ENCODE measurements at regions not wholly inside any gene's neighbourhood (a gene's known extent, or its start where the extent isn't known, plus 50 kb on each side); places are given as distances from the start of the nearest gene placed in this dataset.

DNA sequence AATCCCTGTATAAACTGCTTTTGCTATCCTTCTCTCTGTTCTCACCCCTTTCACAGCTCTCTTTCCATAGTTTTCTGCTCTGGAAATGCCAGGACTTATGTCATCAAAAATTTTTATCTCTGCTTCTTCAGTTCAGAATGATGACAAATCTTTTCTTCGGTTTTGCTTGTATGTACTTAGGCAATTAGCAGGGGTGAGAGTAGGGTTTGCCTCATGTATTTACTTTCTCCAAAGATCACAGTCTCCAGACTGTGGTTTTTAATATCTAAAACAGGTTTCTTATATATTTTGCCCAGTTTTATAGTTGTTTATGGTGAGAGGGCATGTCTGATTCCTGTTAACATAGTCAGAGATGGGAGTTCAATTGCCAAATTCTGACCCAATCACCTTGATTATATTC lies 235.4 kb upstream of the LYPLAL1 start:
- DNase-seq (ENCODE audit: low read depth): no peak

DNA sequence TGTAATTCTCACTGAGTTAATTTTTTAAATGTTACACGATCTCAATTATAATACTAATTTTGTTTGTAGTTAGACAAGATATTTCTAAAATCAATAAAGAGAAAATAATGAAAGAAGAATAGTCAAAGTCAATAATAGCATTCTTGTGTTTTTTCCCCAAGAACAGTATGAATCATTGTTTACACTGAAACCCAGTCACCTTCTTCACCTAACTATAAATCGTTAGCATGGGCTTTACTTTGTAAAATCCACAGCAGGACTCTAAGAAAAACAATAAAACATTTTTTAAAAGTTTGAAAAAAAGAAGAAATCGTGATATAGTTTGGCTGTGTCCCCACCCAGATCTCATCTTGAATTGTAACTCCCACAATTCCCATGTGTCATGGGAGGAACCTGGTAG lies 234.6 kb upstream of the LYPLAL1 start:
- DNase-seq (ENCODE audit: low read depth): no peak

DNA sequence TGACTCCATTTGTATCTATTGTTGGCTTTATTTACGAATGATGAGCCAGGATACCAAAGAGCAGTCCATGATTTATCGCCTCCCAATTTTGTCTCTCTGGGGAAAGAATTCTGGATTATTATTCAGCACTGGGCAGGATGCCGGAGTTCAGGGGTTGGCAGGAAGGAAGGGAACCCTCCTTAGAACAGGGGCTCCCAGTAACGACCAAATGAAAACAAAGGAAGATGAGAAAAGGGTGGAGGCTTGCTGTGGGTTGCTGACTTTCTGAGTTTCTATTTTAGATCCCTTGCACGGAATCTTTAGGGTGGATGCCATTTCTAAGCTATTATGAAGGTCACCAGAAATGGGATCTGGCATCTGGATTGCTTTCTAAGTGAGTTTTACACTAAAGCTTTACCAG lies 231.2 kb upstream of the LYPLAL1 start:
- no peak for DNase-seq (ENCODE audit: low read depth)

DNA sequence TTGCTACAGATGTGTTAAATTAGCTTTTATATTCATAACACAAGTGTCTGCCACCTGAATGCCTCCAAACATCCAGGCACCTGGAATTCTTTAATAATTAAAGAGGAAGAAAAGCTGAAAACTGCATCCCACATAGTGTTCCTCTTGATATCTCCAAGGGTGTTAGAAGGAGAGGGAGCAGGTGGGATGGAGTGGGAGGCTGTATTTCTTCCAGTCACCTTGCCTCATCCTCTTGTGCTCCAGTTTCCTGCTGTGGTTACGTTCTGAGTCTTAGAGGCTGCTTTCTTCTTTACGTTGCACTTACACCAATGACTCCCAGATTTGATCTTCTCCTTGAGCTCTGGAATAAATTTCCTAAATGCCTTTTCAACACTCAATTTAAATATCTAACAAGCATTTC lies 230.3 kb upstream of the LYPLAL1 start:
- DNase-seq (ENCODE audit: low read depth): no peak

- no peak for DNase-seq (ENCODE audit: low read depth)
Measured at GRCh38 chr1:218945050-218945449, 228.6 kb upstream of the LYPLAL1 start.

- no peak for DNase-seq (ENCODE audit: low read depth)
Measured at GRCh38 chr1:218946147-218946546, 227.5 kb upstream of the LYPLAL1 start.

GRCh38 chr1:218948446-218948845 lies 225.2 kb upstream of the LYPLAL1 start:
- no peak for DNase-seq (ENCODE audit: low read depth)

DNA sequence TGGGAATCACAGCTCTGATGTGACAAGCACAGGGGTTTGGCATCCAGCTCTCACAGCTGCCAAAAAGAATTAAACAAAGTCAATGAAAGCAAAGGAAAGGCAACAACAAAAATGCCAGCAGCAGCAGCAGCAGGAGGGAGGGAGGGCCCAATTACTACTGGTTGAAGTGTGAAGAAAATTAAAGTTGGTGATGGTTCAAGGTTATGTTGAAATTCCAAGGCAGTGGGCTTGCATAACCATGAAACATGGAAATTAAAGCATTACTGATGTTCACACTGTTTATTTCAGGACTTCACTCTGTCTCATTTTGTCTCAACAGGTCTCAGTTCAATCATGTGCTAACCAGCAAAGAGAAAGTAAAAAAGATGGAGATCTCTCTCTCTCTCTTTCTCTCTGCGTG lies 220.3 kb upstream of the LYPLAL1 start:
- DNase-seq (ENCODE audit: low read depth): no peak

- DNase-seq (ENCODE audit: low read depth): no peak
Measured at GRCh38 chr1:218957971-218958370, 215.7 kb upstream of the LYPLAL1 start.

- DNase-seq (ENCODE audit: low read depth): no peak
Measured at GRCh38 chr1:218959784-218960183, 213.9 kb upstream of the LYPLAL1 start.

DNA sequence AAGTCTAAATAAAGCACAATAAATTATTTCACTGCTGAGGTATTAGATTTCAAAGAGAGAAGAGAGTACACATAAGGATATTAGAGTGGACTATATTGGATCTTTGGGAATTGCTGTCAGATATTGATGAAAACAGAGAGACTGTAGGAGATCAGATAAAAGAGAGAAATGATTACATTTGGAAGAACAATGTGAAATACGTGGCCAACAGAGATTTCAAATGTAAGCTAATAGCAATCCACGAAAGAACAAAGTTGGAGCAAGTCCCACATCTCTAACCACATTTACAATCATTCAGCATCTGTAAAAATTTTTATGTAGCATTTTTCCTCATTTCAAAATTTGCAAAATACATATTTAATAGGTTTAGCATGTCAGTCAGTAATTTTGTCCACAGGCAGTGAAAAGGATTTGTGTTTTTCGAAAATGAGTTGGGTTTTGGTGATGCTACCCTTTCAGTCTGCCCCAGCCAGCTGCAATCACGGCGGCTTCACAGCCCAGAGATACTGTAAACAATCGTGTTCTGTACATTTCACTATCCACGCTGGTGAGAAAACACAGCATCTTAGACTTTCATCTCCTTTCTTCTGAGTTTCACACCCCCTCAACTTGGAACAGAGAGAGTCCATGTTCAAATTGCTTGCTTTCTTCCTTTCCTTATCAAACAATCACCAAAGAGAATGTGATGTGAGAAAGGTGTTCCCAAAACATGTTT lies 209.1 kb upstream of the LYPLAL1 start:
- no peak for DNase-seq (ENCODE audit: low read depth)

- DNase-seq (ENCODE audit: low read depth): no peak
Measured at GRCh38 chr1:218965821-218966220, 207.9 kb upstream of the LYPLAL1 start.

GRCh38 chr1:218967254-218967653 lies 206.4 kb upstream of the LYPLAL1 start:
- DNase-seq (ENCODE audit: low read depth): no peak

- DNase-seq (ENCODE audit: low read depth): no peak
Measured at GRCh38 chr1:218967836-218968235, 205.8 kb upstream of the LYPLAL1 start.

DNA sequence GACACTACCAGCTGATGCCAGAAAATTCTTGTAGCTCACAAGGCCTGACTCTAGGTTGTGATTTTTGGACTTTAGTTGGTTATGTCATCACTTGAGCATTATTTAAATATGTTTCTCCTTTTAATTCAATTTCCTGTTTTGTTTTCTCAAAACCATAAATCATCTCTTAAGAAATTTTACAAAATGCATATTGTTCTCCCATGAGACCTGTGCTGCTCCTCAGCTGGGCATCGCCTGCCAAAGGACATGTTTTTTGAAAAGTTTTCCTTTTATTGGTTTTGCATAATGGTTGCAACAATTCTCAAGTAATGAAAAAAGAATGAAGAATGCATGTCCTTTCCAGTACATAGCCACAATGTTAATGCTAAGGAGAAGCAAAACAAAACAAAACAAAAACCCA lies 204.7 kb upstream of the LYPLAL1 start:
- DNase-seq (ENCODE audit: low read depth): no peak

DNA sequence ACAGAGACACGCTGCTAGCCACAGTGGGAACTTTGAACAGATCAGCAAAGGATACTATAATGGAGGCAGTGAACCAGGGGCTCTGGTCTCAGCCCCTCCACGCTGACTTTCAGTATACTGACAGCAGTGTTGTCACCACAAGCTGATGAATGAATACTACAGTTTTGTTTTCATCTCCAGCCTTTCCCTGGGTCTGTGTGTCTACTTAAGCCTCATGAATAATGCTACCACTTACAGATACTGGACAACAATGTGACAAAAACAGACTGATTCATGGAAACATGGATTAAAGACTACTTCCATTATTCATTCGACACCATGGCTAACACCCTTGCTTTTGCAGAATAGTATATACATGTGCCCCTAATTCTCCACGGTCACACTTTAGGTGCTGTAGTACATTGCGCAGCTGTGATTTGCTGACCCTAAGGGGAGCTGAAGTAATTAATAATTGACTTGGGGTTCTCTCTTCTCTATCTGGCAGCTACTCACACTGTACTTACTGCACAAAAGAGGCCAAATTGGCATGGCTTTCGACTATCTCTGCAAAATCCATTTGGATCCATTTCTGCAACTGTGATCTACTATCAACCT lies 203.2 kb upstream of the LYPLAL1 start:
- no peak for DNase-seq (ENCODE audit: low read depth)

- no peak for DNase-seq (ENCODE audit: low read depth)
Measured at GRCh38 chr1:218971156-218971555, 202.5 kb upstream of the LYPLAL1 start.

DNA sequence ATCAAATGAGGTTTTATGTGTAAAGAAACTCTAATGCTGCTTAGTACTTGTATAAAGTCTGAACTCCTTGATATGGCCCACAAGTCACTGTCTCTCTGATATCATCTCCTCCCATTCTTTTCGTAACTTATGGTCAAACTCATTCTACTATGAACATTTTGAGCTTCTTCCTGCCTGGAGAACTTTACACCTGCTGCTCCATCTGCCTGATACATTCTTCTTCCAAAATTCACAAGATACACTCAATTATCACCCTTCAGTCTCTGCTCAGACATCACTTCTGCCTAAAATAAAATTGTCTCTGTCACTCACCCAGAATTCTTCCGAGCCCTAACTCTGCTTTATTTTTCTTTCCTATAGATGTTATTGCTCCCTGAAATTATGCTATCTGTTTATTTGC lies 192.8 kb upstream of the LYPLAL1 start:
- DNase-seq (ENCODE audit: low read depth): no peak

GRCh38 chr1:218982482-218982881 lies 191.2 kb upstream of the LYPLAL1 start:
- DNase-seq (ENCODE audit: low read depth): no peak

- DNase-seq (ENCODE audit: low read depth): no peak
Measured at GRCh38 chr1:218983433-218983832, 190.2 kb upstream of the LYPLAL1 start.

DNA sequence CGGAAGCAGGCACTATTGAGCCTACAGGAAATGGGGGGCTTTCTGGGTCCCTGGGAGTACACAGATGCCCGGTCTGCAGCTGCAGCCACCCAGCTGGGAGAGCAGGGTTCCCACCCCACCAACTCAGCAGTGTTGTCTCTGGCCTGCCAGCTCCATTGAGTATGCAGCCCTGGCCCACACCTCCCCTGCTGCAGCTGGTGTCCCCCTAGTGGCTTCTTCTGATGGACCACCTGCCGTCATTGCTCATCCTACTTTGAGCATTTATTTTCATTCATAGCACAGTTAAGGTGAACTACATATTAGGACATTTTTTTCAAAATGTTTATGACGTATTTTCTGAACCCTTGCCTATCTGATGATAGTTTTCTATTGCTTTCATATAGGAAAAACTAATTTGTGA lies 189.8 kb upstream of the LYPLAL1 start:
- DNase-seq (ENCODE audit: low read depth): no peak

DNA sequence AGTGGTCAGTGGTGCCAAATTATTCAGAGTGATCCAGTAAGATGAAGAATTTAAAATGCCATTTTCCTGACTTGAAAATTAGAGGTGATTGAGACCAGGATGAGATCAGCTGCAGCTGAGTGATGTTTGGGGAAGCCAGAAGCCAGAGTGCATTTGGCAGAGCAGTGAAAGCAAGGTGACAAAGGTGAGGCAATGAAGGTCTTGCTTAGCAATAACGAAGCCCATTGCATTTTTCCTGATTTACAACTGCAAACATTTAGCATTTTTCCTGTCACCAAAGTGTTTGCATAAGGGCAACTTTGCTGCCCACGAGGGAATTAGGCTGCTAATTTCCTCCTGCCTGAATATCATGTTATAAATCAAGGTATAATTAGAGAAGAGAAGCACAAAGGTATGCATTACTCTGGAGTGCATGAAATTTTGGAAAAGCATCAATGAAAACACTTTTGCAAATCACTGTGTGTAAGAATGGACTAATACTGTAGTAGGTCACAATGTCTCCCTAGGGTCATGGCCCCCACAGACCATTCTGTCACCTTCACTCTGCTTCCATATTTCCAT lies 188.2 kb upstream of the LYPLAL1 start:
- no peak for DNase-seq (ENCODE audit: low read depth)

- DNase-seq (ENCODE audit: low read depth): no peak
Measured at GRCh38 chr1:218986816-218987215, 186.9 kb upstream of the LYPLAL1 start.

GRCh38 chr1:218990019-218990418 lies 183.7 kb upstream of the LYPLAL1 start:
- no peak for DNase-seq (ENCODE audit: low read depth)
